HG02798 (cell line): ENCODE measurements at regions not wholly inside any gene's neighbourhood (a gene's known extent, or its start where the extent isn't known, plus 50 kb on each side); places are given as distances from the start of the nearest gene placed in this dataset.
"Not testable (repeated sequence)": the region's sequence is repeated elsewhere in the genome, so short reads cannot be mapped to it uniquely, and the experiment has no call there.

Experiments used
- ATAC-seq: cut with Tn5 transposase; IDR thresholded peaks from one replicate; pipeline ENCODE4 v1.9.1; 2021; ENCODE audit warnings: mild to moderate bottlenecking; ENCODE audit not compliant: unreplicated experiment, poor library complexity

DNA sequence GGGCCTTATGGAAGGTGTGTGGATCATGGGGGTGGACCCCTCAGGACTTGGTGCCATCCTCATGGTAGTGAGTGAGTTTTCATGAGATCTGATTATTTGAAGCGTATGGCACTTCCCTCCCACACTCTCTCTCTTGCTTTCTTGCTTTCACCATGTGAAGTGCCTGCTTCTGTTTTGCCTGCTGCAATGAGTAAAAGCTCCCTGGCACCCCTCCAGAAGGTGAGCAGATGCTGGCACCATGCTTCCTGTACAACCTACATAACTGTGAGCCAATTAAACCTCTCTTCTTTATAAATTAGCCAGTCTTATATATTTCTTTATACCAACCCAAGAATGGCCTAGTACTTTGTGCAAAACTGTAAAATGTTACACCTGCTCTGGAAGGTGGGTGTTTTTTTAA lies 396.8 kb upstream of the HS3ST5 start:
- ATAC-seq = no peak

DNA sequence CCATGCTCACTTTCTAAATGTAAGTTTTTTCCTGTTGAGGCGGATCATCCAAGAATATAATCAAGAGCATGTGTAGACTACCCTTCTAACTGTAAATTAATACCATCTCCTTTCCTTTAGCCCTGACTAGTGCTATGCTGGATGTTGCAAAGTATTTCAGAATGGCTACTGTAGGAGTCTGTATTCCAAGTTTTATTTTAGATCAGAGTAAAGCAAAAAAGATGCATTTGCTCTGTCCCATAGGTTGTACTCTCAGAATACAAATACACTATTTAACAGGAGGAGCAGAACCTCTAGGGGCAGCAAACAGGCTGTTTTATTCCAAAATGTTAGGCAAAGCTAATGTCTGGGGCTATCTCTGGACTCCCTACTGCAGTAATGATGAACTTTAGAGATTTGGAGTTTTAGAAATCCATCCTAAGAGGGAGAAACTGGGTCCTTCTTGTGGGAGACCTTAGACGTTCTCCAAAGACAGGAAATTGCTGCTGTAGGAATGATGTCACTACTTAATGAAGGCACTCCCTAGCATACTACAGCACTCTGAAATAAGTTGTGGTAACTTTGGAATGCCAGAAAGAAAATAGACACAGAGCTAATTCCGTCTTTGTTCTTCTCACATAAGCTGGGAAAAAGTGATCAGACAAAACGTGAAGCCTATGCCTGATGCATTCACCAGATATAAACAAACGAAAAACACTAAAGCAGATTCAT lies 392.4 kb upstream of the HS3ST5 start:
- no peak for ATAC-seq

DNA sequence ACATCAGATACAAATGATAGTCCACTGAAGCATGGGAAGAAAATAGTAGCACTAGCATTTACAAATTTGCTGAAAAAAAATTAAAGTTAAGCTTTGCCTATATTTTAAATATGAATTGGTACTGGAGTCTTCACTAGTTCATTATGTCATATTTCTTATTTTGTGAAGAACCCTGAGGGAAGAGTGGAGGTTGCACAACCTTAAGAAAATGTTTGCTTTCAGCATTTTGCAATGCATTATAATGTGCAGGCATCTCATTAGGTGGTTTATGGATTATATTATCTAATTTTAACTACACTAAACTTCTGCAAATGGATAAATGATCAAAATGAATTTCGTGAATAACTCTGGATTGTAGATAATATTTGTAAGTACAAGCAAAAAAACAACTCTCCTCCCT lies 390.8 kb upstream of the HS3ST5 start:
- no peak for ATAC-seq

DNA sequence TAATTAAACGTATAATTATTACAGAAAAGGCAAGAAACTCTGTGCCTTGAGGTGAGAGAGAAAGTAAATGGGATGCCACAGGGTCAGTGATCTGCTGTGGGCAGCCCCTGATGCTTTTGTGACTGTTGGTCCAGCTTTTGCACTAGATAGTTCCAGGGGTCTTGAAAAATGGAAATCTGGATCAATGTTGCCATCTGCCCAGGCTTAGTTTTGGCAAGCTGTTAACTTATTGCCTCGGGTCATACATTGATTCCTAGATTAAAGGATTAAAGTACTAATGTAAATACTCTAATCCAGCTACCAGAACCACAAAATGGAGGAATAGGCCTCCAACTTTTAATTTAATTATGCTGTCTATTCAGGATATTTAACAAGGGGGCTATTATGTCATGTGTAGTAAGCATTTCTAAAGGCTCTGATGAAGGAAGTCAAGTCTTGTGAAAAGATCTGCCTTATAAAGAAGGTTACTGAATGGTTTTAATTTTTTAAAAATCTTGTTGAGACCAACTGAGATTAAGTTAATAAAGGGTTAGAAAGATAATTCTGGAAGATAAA lies 376.0 kb upstream of the HS3ST5 start:
- ATAC-seq = no peak

DNA sequence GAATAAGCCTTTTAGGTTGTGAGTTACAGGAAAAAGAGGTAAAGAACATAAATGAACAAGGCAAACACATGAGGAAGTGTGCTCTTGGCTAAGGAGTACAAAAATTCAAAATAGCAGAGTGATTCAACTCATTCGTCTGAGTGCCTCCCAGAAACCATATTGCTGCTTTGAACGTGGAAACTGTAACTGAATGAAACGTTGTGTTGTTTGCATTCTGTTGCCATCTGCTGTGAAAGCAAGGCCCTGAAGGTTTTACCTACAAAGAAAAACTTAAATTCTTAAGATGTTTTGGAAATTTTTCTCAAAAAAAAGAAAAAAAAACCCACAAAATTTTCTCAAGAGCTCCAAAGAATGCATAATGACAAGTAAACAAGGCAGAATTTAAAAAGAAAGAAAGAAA lies 375.4 kb upstream of the HS3ST5 start:
- ATAC-seq = peak; percentile 25

DNA sequence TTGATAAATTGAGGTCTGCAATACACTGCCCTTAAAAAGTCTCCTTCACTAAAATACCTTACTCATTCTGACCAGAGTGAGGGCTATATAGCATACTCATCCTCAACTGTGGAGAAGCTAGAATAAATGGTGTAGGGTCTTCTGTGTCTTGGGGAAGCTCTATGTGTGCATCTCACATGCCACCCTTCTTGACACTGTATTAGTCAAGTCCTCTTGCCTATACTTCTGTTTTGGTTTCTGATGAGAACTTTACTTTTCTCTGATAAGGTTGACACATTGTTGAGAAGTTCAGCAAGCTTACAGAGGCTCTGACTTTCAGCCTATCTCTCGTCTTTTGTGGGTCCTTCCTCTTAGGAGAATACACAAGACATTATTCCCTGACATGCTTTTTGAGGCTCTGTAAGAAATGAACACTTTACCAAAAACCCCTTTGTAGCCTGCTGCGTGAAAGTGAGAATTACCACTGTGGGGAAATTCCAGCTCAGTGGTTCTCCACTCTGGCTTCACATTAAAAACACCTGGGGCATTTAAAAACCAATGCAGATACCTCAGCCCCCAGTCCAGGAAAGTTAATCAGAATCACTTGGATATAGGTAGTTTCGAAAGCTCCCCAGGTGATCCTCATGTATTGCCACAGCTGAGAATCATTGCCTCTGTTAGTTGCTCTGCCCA lies 372.1 kb upstream of the HS3ST5 start:
- ATAC-seq = peak; percentile 61

DNA sequence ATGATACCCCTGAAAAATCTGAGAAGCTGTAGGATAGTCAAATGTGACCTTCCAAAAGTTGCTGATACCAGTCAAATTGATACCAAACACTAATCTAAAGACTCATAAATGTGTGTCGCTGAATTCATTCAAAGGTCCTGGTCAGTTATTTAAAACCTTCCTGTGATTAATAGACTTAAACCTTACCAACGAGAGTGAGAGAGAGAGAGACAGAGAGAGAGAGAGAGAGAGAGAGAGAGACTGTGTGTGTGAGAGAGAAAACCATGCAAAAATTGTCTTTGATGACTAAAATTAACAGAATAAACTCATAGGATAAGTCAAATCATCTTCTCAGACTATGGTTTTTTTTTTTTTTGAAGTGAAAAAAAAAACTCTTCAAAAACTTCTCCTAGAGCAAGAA lies 370.9 kb upstream of the HS3ST5 start:
- no peak for ATAC-seq

DNA sequence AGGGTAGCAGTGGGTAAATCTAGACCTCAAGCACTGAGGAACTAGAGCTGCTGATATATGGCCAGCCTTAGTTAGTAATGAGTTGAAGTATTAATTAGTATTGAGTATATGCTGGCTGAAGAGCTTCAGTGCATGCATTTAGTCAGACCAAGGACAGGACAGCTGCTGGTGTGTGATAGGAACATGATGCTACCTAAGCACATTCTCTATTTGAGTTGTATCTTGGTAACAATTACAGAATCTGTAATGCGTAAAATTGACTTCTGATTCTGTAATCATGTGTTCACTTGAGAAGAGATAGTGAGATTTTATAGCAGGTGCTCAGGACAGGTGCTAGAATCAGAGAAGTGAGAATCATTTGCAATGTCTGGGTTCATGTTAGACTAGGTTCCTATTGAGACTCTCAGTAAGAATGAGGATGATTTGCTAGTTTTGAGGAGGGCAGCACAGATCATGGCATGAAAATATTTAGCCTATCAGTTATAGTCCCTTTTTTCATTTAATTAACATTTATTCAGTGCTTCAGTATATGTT lies 369.4 kb upstream of the HS3ST5 start:
- peak; percentile 30 for ATAC-seq

DNA sequence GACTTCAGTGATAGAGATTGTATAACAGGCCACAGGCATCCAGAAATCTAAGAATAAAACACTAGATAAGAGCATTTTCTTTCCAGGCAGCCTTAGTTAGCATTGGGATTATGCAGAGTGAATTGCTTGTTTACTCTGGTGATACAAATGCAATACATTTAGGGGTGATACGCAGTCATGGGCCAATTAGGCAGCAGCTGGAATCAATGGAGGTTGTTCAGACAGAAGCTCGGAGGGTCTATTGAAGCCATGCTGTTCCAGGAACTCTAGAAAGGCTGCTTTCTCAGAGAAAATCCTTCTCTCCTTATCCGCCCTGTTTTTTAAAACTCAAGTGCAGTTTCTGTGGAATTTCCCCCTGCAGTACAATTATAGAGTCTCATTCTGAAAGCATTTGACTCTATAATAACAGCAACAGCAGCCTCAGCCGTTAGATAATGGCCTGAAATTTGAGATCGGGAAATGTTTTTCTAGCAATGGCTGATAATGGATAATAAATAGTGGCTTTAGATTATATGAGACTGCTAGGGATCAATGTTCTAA lies 364.3 kb upstream of the HS3ST5 start:
- ATAC-seq = no peak

DNA sequence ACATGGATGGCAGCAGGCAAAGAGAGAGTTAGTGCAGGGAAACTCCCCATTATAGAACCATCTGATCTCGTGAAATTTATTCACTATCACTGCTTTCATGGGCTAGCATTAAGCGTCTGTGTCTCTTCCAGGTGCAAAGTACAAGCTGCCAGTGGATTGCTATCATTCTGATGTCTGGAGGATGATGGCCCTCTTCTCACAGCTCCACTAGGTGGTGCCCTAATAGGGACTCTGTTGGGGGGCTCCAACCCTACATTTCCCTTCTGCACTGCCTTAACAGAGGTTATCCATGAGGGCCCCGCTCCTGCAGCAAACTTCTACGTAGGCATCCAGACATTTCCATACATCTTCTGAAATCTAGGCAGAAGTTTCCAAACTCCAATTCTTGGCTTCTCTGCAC lies 347.8 kb upstream of the HS3ST5 start:
- no peak for ATAC-seq

DNA sequence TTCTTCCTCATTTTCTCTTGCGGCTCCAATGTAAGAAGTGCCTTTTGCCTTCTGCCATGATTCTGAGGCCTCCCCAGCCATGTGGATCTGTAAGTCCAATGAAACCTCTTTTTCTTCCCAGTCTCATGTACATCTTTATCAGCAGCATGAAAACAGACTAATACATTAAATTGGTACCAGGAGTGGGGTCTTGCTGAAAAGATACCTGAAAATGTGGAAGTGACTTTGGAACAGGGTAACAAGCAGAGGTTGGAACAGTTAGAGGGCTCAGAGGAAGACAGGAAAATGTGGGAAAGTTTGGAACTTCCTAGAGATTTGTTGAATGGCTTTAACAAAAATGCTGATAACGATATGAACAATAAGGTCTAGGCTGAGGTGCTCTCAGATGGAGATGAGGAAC lies 316.7 kb upstream of the HS3ST5 start:
- ATAC-seq = no peak

DNA sequence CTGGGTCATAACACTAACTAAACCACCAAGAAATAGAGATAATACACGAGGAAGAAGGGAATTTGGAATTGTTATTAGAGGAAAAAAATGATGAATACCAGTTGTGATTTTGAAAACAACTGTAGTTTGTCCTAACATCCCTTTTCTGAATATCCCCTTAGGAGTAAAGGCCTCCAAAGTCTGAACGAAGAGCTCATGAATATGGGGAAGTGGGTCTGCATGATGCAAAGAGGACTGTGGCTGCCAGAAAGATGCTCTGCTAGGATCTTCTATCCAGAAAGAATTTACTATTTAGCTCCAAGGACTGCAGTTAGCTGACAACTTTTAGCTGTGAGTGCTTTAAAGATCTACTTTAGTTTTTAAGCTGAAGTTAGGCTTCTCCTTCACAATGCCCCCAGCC lies 308.8 kb upstream of the HS3ST5 start:
- ATAC-seq = no peak

DNA sequence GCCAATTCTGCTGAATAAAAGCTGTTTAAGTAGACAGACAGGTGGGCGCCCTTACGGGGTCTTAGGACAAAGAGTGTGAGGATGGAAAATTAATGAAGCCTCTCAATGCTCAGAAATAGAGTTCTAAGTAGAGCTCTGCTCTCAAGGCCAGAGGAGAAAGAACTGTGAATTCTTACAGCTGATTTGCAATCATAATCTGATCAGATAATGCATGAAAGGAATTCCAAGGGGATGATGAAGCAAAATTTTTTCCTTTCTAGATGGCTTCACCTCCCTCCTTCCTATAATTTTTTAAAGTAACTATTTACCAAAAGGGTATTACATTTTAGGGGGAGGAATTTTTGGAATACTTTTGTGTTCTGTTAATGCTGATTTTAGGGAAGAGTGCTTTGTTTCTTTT lies 308.1 kb upstream of the HS3ST5 start:
- ATAC-seq = no peak

DNA sequence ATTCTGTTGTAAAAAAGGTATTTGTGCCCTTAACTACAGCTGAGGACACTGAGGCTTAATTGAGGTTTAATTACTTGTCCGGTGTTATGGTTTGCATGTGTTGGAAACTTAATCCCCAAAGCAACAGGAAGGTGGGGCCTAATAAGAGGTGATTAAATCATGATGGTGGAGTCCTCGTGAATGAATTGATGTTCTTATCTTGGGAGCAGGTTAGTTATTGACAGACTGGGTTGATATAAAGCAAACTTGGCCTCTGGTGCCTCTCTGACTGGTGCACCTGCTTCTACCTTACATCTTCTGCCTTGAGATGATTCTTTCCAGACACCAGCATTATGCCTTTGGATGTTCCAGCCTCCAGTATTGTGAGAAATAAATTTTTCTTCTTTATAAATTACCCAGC lies 306.5 kb upstream of the HS3ST5 start:
- ATAC-seq = no peak

DNA sequence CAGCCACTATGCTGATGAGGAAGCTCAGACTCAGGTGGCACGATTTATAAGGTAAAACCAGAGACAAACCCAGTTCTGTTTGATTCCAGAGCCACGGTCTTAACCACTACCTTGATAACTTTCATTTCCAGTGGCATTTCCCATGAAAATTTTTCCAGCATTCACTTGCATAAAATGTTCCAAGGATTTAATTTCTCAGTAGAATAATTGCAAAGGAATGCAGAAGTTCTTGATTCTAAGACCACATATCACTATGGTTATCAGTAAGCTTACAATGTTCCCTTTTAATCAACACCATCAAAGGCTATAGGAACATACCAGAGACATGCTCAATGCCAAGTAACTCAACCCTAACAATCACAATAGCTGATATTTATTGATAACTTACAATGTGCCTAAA lies 306.0 kb upstream of the HS3ST5 start:
- ATAC-seq = no peak

DNA sequence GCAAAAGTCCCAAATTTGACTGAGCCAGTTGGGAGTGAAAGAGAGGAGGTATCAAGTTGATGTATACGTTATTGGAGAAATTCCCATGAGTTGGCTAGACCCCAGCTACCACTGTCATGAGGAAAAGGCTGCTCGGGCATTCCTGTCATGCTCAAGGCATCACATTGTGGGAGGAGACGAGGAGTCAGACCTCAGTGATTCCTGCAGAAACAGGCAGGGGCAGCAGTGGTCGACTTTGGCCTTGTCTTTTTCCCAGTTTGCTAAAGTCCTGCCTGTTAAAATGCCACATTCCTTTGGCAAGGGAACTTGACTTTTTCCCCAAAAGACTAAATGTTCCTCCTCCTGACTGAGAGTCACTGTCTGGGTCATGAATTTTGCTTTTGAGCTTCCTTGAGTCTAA lies 295.5 kb upstream of the HS3ST5 start:
- no peak for ATAC-seq

DNA sequence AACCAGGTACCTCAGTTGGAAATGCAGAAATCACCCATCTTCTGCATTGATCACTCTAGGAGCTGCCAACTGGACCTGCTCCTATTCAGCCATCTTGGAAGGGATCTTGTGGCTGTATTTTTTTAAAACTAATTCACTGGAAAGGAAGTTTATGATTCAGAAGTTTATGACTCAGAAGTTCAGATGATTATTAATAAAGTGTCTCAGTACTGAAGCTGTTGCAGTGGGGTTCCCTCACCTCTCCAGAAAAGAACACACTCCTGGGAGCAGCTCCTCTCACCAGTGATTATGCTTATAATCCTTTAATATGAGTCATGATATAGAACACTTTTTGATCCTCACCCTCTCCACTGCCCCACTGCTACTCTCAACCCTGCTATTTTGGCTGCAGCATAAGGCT lies 291.2 kb upstream of the HS3ST5 start:
- ATAC-seq = no peak

DNA sequence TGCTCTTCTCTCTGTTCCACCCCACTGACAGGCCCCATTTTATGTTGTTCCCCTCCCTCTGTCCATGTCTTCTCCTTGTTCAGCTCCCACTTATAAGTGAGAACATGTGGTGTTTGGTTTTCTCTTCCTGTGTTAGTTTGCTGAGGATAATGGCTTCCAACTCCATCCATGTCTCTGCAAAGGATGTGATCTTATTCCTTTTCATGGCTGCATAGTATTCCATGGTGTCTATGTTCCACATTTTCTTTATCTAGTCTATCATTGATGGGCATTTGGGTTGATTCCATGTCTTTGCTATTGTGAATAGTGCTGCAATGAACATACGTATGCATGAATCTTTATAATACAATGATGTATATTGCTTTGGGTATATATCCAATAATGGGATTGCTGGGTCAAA lies 283.4 kb upstream of the HS3ST5 start:
- ATAC-seq = not testable (repeated sequence)

DNA sequence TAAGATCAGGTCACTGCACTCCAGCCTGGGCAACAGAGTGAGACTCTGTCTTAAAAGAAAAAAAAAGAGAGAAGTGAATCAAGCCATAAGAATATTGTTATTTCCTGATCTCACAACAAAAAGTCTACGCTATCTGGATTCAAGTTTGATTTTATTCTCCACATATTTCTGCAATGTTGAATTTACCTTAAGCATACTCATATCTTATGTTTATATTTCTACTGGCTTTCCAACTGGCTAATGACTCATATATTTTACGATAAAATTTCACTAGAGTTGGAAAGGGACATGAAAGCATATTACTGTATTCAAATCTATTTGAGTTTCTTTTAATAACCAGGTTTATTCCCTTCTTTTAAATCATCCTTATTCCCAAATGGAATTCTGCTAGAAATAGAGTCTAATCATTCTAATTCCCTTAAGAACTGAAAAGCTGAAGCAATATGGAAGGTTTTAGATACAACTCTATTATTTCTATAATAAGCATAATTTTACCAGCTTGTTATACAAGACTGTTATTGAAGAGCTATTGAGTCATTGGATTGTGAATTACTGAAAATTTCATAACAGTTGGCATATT lies 276.9 kb upstream of the HS3ST5 start:
- ATAC-seq = no peak

DNA sequence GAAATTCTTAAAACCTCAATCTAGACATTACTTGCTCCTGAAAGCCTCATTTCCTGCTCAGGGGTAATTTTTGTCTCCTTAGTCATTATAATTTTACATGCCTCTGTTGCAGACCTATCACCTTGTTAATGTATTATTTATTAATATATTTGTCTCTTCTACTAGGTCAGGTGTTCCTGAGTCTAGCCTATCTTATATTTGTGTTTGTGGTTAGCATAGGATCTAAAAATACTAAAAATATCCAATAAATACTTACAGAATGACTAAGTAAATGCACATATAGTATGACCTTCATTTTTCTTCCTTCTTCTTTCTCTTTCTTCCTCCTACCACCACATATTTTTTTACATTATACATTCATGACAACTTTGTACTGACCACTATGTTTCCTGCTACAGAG lies 268.9 kb upstream of the HS3ST5 start:
- ATAC-seq = no peak

DNA sequence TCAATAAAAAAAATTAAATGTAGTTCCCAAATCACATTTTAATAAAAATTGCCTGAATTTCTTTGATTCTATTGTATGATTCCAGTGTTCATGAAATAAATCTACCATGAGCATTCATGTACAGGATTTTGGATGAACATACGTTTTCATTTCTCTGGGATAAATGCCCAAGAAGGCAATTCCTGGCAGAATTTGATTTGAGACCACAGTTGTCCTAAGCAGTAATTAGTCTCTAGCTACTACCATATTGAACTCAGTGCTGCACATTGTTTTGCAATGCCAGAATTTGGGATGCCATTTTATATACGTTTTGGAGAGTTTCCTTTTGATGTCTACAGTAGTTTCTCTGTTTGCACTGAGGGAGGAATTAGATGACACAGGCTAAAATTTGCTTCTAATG lies 265.3 kb upstream of the HS3ST5 start:
- ATAC-seq = no peak
